Epidermal melanocyte (primary cell): ENCODE measurements at regions not wholly inside any gene's neighbourhood (a gene's known extent, or its start where the extent isn't known, plus 50 kb on each side); places are given as distances from the start of the nearest gene placed in this dataset.

Experiments
- DNase-seq: peaks from one replicate; pipeline ENCODE4 v3.0.0; 2011; ENCODE audit warnings: low spot score; ENCODE audit not compliant: insufficient read length

DNA sequence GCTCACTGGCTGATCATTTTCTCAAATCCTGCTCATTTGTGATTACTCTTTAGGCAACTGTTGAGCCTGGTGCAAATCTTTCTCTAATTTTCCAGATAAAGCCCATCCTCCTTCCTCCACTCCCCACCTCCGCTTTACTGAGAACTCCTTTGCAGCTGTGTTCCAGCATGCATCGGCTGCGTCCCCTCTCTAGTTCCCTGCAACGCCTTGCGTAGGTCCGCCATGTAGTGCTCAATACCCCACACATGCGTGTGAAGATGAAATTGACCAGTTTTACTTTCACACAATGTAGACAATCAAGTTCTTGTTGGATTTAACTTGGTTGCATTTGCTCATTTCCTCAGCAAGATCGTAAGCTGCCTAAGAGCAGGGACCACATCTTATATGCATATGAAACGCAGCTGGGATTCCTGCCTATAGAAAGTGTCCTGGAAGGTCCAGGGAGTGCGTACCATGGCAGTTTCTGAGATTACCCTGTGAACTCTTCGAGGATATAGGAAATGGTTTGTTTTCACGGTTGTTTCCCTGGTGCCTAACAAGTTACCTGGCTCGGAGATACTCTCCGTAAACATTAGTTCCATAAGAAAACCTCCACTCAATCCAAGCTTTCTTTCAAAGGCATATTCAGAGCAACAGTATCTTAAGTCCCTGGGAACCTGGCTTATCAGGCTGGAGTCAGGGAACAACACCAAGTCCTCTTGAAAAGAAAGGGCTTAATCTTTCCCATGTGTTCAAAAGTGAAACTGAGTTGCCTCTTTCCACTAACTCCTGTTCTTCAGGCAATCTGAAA, 766.4 kb upstream of the ID2 start:
- no peak for DNase-seq

DNA sequence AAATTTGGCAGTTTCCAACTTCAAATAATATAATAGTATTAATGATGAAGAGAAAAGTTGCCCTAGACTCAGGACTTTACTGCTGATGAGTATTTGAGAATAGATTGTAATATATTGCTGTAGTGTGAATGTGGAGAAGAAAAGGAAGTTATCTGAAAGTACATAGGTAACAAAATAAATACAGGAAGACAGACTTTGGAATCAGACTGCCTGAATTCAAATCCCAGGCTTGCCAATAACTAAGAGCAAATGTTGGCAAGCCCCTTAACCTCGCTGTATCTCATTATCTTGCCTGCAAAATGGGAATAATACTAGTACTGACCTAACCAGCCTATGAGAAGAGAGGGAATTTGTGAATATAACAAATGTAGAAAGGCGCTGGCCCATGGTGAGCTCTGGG, 765.2 kb upstream of the ID2 start:
- DNase-seq, result no peak

DNA sequence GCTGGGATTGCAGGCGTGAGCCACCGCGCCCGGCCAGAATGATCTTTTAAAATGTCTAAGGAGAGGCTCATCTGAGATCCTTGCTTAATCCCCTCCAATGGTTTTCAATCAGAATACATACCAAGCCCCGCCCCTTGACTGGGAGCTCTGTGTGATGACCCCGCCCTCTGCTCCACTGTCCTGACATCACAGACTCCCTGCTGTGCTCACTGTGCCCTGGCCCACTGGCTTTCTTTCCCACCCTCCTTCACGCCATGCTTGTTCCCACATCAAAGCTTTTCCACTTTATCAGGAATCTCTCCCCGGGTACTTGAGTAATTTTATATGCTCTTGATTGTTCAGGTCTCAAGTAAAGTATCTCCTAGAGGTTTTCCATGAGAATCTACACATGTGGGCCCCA, 762.3 kb upstream of the ID2 start:
- DNase-seq, result no peak

DNA sequence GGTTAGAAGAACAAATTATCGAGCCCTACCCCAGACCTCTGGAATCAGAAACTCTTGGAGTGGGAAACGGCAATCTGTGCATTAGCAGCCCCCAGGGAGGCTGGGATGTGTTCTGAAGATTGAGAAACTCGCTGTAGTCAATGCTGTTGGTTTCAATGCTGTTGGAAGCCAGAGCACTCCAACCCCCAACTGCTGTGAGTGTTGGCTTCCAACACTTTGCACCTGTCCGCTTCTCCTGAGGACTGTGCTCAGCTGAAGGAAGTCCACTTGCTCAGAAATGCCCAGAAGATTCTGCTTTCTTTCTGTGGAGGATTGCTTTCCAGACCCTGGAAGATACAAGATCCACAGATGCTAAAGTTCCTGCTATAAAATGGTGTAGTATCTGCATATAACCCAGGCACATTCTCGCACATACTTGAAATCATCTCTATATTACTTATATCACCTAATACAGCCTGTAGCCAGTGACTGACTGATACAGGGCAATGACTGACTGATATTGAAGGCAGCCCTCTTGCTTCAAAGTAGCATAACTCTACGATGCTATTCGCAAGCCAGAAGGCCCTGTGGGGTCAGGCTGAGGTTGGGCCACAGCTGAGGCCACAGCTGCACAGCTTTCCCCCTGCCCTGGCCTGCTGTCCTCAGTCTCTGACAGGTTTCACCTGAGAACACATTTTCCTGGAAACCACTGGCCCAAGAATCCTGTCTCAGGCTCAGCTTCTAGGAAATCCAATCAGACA, 757.7 kb upstream of the ID2 start:
- no peak for DNase-seq

DNA sequence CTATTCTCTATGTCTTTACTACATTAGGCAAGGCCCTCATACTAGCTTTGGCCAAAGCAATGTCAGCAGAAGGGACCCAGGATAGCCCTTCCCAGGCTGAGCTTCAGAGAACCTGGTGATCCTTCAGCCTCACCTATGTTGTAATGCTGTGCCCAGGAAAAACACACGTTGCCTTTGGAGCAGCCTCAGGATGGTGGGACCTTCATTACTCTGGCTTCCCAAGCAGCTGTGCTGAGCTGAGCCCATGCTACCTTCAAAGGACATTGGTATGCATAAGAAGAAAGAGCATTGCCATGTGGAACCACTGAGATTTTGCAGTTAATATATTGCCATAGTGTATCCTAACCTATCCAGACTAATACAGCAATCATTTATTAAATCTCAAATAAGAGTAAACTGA, 756.4 kb upstream of the ID2 start:
- DNase-seq, result no peak

- DNase-seq, result no peak
These were observed 754.2 kb upstream of the ID2 start for GRCh38 chr2:7927691-7928090.

- DNase-seq, result no peak
These were observed 752.6 kb upstream of the ID2 start for GRCh38 chr2:7929281-7929680.

- no peak for DNase-seq
These were observed 750.8 kb upstream of the ID2 start for GRCh38 chr2:7930800-7931635.

GRCh38 chr2:7931808-7932207, 750.0 kb upstream of the ID2 start:
- DNase-seq, result no peak

- no peak for DNase-seq
These were observed 748.2 kb upstream of the ID2 start for GRCh38 chr2:7933672-7934071.

DNA sequence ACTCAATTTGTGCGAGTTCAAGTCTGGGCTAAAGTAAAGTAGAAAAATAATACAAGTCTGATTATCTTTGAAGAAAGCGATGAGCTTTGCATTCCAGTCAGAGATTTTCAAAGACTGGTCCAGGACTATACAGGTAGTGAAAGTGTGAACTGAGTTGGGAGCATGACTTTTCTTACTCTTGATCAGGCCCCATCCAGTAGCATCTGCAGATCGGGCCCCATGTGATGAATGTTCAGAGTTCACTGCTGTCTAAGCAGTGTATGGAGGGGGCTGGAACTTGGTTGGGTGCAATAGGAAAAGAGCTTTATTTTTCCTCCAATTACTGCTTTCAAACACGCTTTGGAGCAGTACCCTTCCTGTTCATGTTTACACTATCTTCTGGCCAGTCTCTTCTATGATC, 747.4 kb upstream of the ID2 start:
- DNase-seq, result no peak

- DNase-seq, result no peak
These were observed 744.8 kb upstream of the ID2 start for GRCh38 chr2:7937082-7937481.

DNA sequence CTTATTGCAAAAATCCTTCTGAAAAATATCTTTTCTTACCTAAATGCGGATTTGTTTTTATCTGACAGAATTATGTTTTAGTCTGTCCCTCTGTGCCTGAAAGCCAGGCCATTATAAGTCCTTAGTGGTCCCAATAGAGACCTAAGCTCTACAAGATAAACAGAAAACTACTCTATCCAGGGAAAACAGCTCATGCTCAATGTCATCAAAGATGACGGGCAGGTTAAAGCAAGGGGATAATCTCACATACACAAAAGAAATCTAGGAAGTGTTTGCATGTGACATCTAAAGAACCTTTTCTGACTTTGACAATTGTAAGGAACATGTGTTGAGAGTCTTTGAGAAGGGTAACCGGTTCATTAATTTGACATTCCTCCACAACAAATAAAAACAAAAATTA, 741.1 kb upstream of the ID2 start:
- DNase-seq, result no peak

DNA sequence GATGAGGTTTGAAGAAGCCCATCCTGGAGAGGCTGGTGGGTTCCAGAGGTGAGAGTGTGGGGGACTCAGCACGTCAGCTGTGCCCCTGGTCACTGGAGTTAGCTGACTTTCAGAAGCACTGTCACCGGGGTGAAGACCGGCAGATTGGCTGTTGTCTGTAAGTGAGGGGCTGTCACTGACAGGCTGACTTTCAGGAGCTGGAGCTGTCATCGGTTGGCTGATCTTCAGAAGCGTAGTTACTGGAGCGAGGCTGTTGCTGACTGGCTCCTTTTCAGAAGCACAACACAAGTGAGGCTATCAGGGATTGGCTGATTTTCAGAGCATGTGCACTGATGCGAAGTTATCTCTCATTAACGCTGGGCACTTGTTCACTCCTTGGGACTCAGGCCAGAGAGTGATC, 738.4 kb upstream of the ID2 start:
- no peak for DNase-seq

- DNase-seq, result no peak
These were observed 736.8 kb upstream of the ID2 start for GRCh38 chr2:7945026-7945425.

DNA sequence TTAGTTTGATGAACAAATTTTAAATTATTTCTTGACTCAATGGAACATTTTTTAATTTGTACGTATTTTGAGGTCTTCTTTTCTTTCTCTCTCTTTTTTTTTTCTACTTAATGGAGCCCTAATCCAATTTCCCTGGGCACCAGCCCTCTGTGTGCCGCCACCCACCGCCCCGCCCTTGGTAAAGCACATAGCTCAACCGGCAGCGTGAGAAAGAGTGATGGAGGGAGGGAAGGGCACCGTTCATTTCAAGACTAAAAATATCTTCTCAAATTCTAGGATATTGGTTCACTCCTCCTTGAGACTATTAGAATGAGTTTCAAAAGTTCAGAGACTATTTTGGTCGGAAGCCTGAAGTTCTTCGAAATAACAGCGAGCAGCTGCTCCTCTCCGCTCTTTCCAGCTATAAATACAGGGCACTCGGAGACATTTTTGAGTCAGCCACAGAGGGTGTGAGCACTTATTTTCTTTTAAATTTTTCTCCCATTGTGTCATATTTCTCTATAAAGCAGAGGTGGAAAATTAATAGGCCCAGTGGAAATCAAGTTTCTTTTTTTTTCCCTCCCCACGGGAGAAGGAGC, 731.7 kb upstream of the ID2 start:
- no peak for DNase-seq

DNA sequence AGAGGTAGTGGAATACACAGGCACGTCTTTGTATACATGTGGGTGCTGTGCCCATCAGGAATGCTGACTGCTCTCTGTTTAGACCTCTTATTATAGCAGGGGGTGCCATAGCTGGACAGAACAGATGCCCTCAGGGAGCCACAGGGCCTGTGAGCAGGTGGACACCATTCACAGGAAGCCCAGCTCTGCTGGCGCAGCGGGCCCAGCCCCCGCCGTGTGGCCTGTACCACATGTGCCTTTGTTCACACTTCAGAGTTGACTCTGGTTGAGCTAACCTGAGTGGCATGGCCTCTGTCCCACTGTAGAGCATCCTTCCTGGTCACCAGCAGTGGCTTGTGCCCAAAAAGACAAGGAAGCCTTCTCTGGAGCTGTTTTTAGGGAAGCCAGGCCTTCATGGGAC, 730.9 kb upstream of the ID2 start:
- DNase-seq, result no peak

- DNase-seq, result no peak
These were observed 730.4 kb upstream of the ID2 start for GRCh38 chr2:7951490-7951889.

- no peak for DNase-seq
These were observed 729.7 kb upstream of the ID2 start for GRCh38 chr2:7952046-7952745.

GRCh38 chr2:7953195-7953594, 728.7 kb upstream of the ID2 start:
- DNase-seq, result no peak

DNA sequence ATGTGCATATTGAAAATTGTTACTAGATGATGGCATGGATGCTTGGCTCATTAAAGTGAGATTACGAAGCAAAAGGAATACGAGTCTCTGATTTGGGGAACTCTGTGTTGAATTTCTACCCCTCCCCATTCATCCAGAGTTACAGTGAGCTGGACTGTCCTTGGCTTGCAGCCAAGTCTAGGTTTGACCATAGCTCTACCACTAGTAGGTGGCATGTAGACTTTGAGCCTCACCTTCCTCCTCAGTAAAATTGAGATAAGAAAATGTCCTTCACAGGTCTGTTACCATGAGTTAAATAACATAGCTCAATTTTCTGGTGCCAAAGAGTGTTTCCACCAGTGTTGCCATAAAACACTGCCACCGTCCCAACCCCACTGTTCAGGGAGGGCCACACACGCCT, 727.6 kb upstream of the ID2 start:
- DNase-seq, result no peak
